ENCODE measurements at regions not wholly inside any gene's neighbourhood (a gene's known extent, or its start where the extent isn't known, plus 50 kb on each side); places are given as distances from the start of the nearest gene placed in this dataset.

DNA sequence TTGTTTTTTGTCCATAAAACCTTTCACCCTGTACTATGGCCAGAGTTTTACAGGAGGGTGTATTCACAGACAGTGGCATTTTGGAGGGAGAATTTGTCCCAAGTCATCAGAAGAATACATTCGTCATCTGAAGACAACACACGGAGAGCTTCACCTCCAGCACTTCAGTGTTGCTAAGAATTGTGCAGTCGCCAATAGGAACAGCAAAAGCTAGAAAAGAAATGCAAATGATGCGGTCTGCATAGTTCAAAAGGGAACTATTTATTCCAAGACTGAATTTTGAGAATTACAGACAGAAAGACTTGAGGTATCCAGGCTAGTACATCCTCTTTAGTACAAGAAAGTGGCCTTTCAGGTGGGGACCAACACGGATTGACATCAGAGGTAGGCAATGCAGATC is 399.2 kb upstream of the KIF2A start:
- H3K27ac ChIP-seq (ENCODE audit: low read depth, low read length), result no peak overlapping the region
- H3K79me2 ChIP-seq (ENCODE audit: control insufficient read depth, low read length), result no peaks in the 10 kb centered on the region
- H3K4me3 ChIP-seq (ENCODE audit: low read length), result no peak overlapping the region
- no peaks in the 10 kb centered on the region for H3F3A ChIP-seq (ENCODE audit: control insufficient read depth, insufficient read depth)
- no peak for TF ChIP-seq EZH2phosphoT487 (IDR thresholded peaks at IDR 0.05; ENCODE audit: borderline replicate concordance, low read length)
- no peak for TF ChIP-seq CTCF (IDR thresholded peaks at IDR 0.05; ENCODE audit: low read depth, low read length, poor library complexity, severe bottlenecking)
- H4K20me1 ChIP-seq (ENCODE audit: control insufficient read depth, insufficient read depth, low read depth, low read length), result no peaks in the 10 kb centered on the region
- H3K9me3 ChIP-seq (ENCODE audit: control insufficient read depth, insufficient read depth, low read length), result no peaks in the 10 kb centered on the region
- no peak overlapping the region for H3K4me2 ChIP-seq (ENCODE audit: low read length)
- no peaks in the 10 kb centered on the region for H3K9me2 ChIP-seq (replicated peaks; ENCODE audit: control insufficient read depth, low read length)
- peaks cover 4% of the 10 kb centered on the region; the same call in 1 of the 2 replicates for H3K4me1 ChIP-seq (ENCODE audit: control insufficient read depth, low read length)
- no peaks in the 10 kb centered on the region for H3K36me3 ChIP-seq (ENCODE audit: control insufficient read depth, low read length)
- no peaks in the 10 kb centered on the region for H3K27me3 ChIP-seq (ENCODE audit: control insufficient read depth, low read length)

- Histone ChIP-seq H3K4me1 (ENCODE audit: control insufficient read depth, low read length) (peaks cover 4% of the 10 kb centered on the region; the same call in 1 of the 2 replicates), H3F3A (ENCODE audit: control insufficient read depth, insufficient read depth) (no peaks in the 10 kb centered on the region), H3K27me3 (ENCODE audit: control insufficient read depth, low read length) (no peaks in the 10 kb centered on the region), H3K27ac (ENCODE audit: low read depth, low read length) (no peak overlapping the region), H3K79me2 (ENCODE audit: control insufficient read depth, low read length) (no peaks in the 10 kb centered on the region), H3K4me3 (ENCODE audit: low read length) (no peak overlapping the region), H3K9me3 (ENCODE audit: control insufficient read depth, insufficient read depth, low read length) (no peaks in the 10 kb centered on the region), H3K4me2 (ENCODE audit: low read length) (no peak overlapping the region), H3K36me3 (ENCODE audit: control insufficient read depth, low read length) (no peaks in the 10 kb centered on the region), H3K9me2 (replicated peaks; ENCODE audit: control insufficient read depth, low read length) (no peaks in the 10 kb centered on the region), H4K20me1 (ENCODE audit: control insufficient read depth, insufficient read depth, low read depth, low read length) (no peaks in the 10 kb centered on the region)
- TF ChIP-seq EZH2phosphoT487 (IDR thresholded peaks at IDR 0.05; ENCODE audit: borderline replicate concordance, low read length) (no peak), CTCF (IDR thresholded peaks at IDR 0.05; ENCODE audit: low read depth, low read length, poor library complexity, severe bottlenecking) (no peak)
These were observed 398.0 kb upstream of the KIF2A start for GRCh38 chr5:61907995-61908394.

- no peak overlapping the region for H3K4me2 ChIP-seq (ENCODE audit: low read length)
- no peak overlapping the region for H3K4me3 ChIP-seq (ENCODE audit: low read length)
- no peaks in the 10 kb centered on the region for H3K9me2 ChIP-seq (replicated peaks; ENCODE audit: control insufficient read depth, low read length)
- H3K36me3 ChIP-seq (ENCODE audit: control insufficient read depth, low read length), result no peaks in the 10 kb centered on the region
- H3K4me1 ChIP-seq (ENCODE audit: control insufficient read depth, low read length), result peaks cover 4% of the 10 kb centered on the region; the same call in 1 of the 2 replicates
- H3F3A ChIP-seq (ENCODE audit: control insufficient read depth, insufficient read depth), result no peaks in the 10 kb centered on the region
- no peaks in the 10 kb centered on the region for H3K79me2 ChIP-seq (ENCODE audit: control insufficient read depth, low read length)
- H3K9me3 ChIP-seq (ENCODE audit: control insufficient read depth, insufficient read depth, low read length), result no peaks in the 10 kb centered on the region
- no peak overlapping the region for H3K27ac ChIP-seq (ENCODE audit: low read depth, low read length)
- no peaks in the 10 kb centered on the region for H4K20me1 ChIP-seq (ENCODE audit: control insufficient read depth, insufficient read depth, low read depth, low read length)
- no peak for TF ChIP-seq CTCF (IDR thresholded peaks at IDR 0.05; ENCODE audit: low read depth, low read length, poor library complexity, severe bottlenecking)
- no peak for TF ChIP-seq EZH2phosphoT487 (IDR thresholded peaks at IDR 0.05; ENCODE audit: borderline replicate concordance, low read length)
- H3K27me3 ChIP-seq (ENCODE audit: control insufficient read depth, low read length), result no peaks in the 10 kb centered on the region
These were observed 395.2 kb upstream of the KIF2A start for GRCh38 chr5:61910771-61911170.

DNA sequence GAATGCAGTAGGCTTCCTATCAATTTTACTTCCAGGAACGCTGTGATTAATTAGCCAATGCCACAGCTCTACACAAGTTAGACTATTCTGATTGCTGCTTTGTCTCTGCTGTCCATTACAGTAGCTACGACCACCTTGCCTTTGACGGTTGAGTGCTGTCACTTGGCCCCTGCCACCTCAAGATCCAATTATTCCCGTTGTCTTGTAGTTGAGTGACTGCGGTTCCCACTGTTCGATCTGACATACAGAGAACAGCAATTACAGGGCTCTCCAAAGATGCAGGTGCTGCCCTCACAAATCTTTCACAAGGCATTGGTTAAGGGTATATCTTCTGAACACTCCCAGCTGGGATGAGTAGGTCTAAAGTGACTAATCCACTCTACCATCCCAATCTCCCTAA is 393.4 kb upstream of the KIF2A start:
- Histone ChIP-seq H3K79me2 (ENCODE audit: control insufficient read depth, low read length) (no peaks in the 10 kb centered on the region), H3K36me3 (ENCODE audit: control insufficient read depth, low read length) (no peaks in the 10 kb centered on the region), H3K4me1 (ENCODE audit: control insufficient read depth, low read length) (no peaks in the 10 kb centered on the region)

More for the DNA sequence above, 393.4 kb upstream of the KIF2A start:
- TF ChIP-seq CTCF (IDR thresholded peaks at IDR 0.05; ENCODE audit: low read depth, low read length, poor library complexity, severe bottlenecking) (no peak), EZH2phosphoT487 (IDR thresholded peaks at IDR 0.05; ENCODE audit: borderline replicate concordance, low read length) (no peak)
- no peak overlapping the region for H3K27ac ChIP-seq (ENCODE audit: low read depth, low read length)
- H3K9me3 ChIP-seq (ENCODE audit: control insufficient read depth, insufficient read depth, low read length), result no peaks in the 10 kb centered on the region
- no peaks in the 10 kb centered on the region for H3K27me3 ChIP-seq (ENCODE audit: control insufficient read depth, low read length)
- no peak overlapping the region for H3K4me2 ChIP-seq (ENCODE audit: low read length)
- no peaks in the 10 kb centered on the region for H4K20me1 ChIP-seq (ENCODE audit: control insufficient read depth, insufficient read depth, low read depth, low read length)
- H3K4me3 ChIP-seq (ENCODE audit: low read length), result no peak overlapping the region
- no peaks in the 10 kb centered on the region for H3F3A ChIP-seq (ENCODE audit: control insufficient read depth, insufficient read depth)
- no peaks in the 10 kb centered on the region for H3K9me2 ChIP-seq (replicated peaks; ENCODE audit: control insufficient read depth, low read length)

All from DOHH2 (cell line).